Right lung (tissue), 2 donors: ENCODE measurements at regions not wholly inside any gene's neighbourhood (a gene's known extent, or its start where the extent isn't known, plus 50 kb on each side); places are given as distances from the start of the nearest gene placed in this dataset.

Experiments used
- DNase-seq, 2 donors: peaks; one replicate each; pipeline ENCODE4 v3.0.0-alpha.2; 2013

GRCh38 chr13:34246511-34246910 is 428.6 kb downstream of the RFC3 start:
- DNase-seq, result no peak

- DNase-seq, result no peak
Observed at GRCh38 chr13:34247596-34247995, 429.6 kb downstream of the RFC3 start.

- no peak for DNase-seq
Observed at GRCh38 chr13:34249546-34250039, 431.6 kb downstream of the RFC3 start.

GRCh38 chr13:34250151-34250670 is 432.3 kb downstream of the RFC3 start:
- no peak for DNase-seq

- DNase-seq, result no peak
Observed at GRCh38 chr13:34254366-34254765, 436.4 kb downstream of the RFC3 start.

- no peak for DNase-seq
Observed at GRCh38 chr13:34255711-34256110, 437.8 kb downstream of the RFC3 start.

- DNase-seq, result no peak
Observed at GRCh38 chr13:34256236-34256635, 438.3 kb downstream of the RFC3 start.

GRCh38 chr13:34257966-34258365 is 440.0 kb downstream of the RFC3 start:
- DNase-seq, result no peak

GRCh38 chr13:34258646-34259386 is 440.9 kb downstream of the RFC3 start:
- DNase-seq, result no peak

GRCh38 chr13:34263681-34264080 is 445.7 kb downstream of the RFC3 start:
- no peak for DNase-seq

- DNase-seq, result no peak
Observed at GRCh38 chr13:34265046-34265679, 447.2 kb downstream of the RFC3 start.

- no peak for DNase-seq
Observed at GRCh38 chr13:34276764-34277163, 458.8 kb downstream of the RFC3 start.

- DNase-seq, result no peak
Observed at GRCh38 chr13:34277936-34278335, 460.0 kb downstream of the RFC3 start.

GRCh38 chr13:34278780-34279179 is 460.8 kb downstream of the RFC3 start:
- no peak for DNase-seq

- no peak for DNase-seq
Observed at GRCh38 chr13:34290661-34291060, 472.7 kb downstream of the RFC3 start.

- peak; percentile 13 to 23 for DNase-seq
Observed at GRCh38 chr13:34294483-34295129, 476.7 kb downstream of the RFC3 start.

GRCh38 chr13:34300559-34300958 is 482.6 kb downstream of the RFC3 start:
- no peak for DNase-seq

GRCh38 chr13:34302596-34302995 is 484.6 kb downstream of the RFC3 start:
- DNase-seq, result no peak

GRCh38 chr13:34303346-34303745 is 485.4 kb downstream of the RFC3 start:
- DNase-seq, result no peak

- DNase-seq, result no peak
Observed at GRCh38 chr13:34307607-34308006, 489.7 kb downstream of the RFC3 start.

- no peak for DNase-seq
Observed at GRCh38 chr13:34308725-34309124, 490.8 kb downstream of the RFC3 start.

- no peak for DNase-seq
Observed at GRCh38 chr13:34310539-34310938, 492.6 kb downstream of the RFC3 start.

- DNase-seq, result no peak
Observed at GRCh38 chr13:34311251-34311650, 493.3 kb downstream of the RFC3 start.
